ENCODE measurements at regions not wholly inside any gene's neighbourhood (a gene's known extent, or its start where the extent isn't known, plus 50 kb on each side); places are given as distances from the start of the nearest gene placed in this dataset.

- TF ChIP-seq ELF4 (IDR thresholded peaks at IDR 0.05) (no peak), SUZ12 (IDR thresholded peaks at IDR 0.05) (no peak), L3MBTL2 (conservative IDR thresholded peaks at IDR 0.05) (no peak), ZNF384 (IDR thresholded peaks at IDR 0.05) (no peak), SP1 (IDR thresholded peaks at IDR 0.05) (no peak), FOXM1 (IDR thresholded peaks at IDR 0.05; ENCODE audit: borderline replicate concordance) (no peak), TARDBP (IDR thresholded peaks at IDR 0.05) (no peak), PKNOX1 (IDR thresholded peaks at IDR 0.05) (no peak)
Measured at GRCh38 chr2:207260947-207261346, 95.2 kb upstream of the KLF7 start.
